ENCODE measurements at regions not wholly inside any gene's neighbourhood (a gene's known extent, or its start where the extent isn't known, plus 50 kb on each side); places are given as distances from the start of the nearest gene placed in this dataset.

GRCh38 chrX:82782014-82782413 lies 726.1 kb upstream of the POU3F4 start:
- TF ChIP-seq, protein P1, sequence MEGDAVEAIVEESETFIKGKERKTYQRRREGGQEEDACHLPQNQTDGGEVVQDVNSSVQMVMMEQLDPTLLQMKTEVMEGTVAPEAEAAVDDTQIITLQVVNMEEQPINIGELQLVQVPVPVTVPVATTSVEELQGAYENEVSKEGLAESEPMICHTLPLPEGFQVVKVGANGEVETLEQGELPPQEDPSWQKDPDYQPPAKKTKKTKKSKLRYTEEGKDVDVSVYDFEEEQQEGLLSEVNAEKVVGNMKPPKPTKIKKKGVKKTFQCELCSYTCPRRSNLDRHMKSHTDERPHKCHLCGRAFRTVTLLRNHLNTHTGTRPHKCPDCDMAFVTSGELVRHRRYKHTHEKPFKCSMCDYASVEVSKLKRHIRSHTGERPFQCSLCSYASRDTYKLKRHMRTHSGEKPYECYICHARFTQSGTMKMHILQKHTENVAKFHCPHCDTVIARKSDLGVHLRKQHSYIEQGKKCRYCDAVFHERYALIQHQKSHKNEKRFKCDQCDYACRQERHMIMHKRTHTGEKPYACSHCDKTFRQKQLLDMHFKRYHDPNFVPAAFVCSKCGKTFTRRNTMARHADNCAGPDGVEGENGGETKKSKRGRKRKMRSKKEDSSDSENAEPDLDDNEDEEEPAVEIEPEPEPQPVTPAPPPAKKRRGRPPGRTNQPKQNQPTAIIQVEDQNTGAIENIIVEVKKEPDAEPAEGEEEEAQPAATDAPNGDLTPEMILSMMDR (IDR thresholded peaks at IDR 0.05), result no peak
- no peak for TF ChIP-seq POLR2A (IDR thresholded peaks at IDR 0.05)
